ENCODE measurements at regions not wholly inside any gene's neighbourhood (a gene's known extent, or its start where the extent isn't known, plus 50 kb on each side); places are given as distances from the start of the nearest gene placed in this dataset.

DNA sequence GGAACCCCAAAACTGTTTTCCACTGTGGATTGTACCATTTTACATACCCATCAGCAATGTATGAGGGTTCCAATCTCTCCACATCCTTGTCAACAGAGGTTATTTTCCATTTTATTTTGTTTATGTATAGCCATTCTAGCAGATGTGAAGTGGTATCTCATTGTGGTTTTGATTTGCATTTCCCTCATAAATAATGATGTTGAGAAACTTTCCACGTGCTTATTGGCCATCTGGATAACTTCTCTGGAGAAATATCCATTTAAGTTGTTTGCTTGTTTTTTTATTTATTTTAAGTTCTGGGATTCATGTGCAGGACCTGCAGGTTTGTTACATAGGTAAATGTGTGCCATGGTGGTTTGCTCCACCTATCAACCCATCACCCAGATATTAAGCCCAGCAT lies 280.2 kb upstream of the USP25 start:
- TF ChIP-seq PPARA (CRISPR knock-in tag; IDR thresholded peaks at IDR 0.05; ENCODE audit: borderline replicate concordance): no peak
- TF ChIP-seq, protein P1, sequence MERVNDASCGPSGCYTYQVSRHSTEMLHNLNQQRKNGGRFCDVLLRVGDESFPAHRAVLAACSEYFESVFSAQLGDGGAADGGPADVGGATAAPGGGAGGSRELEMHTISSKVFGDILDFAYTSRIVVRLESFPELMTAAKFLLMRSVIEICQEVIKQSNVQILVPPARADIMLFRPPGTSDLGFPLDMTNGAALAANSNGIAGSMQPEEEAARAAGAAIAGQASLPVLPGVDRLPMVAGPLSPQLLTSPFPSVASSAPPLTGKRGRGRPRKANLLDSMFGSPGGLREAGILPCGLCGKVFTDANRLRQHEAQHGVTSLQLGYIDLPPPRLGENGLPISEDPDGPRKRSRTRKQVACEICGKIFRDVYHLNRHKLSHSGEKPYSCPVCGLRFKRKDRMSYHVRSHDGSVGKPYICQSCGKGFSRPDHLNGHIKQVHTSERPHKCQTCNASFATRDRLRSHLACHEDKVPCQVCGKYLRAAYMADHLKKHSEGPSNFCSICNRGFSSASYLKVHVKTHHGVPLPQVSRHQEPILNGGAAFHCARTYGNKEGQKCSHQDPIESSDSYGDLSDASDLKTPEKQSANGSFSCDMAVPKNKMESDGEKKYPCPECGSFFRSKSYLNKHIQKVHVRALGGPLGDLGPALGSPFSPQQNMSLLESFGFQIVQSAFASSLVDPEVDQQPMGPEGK (CRISPR knock-in tag; IDR thresholded peaks at IDR 0.05; ENCODE audit: borderline replicate concordance): no peak
- TF ChIP-seq ARNTL (CRISPR knock-in tag; IDR thresholded peaks at IDR 0.05; ENCODE audit: borderline replicate concordance, low read depth): no peak
- TF ChIP-seq TOX (CRISPR knock-in tag; IDR thresholded peaks at IDR 0.05; ENCODE audit: borderline replicate concordance): no peak
- TF ChIP-seq RARB (CRISPR knock-in tag; IDR thresholded peaks at IDR 0.05): no peak
- TF ChIP-seq ZNF8 (CRISPR knock-in tag; IDR thresholded peaks at IDR 0.05): no peak
- no peak for TF ChIP-seq ZFP30 (CRISPR knock-in tag; IDR thresholded peaks at IDR 0.05)
- no peak for TF ChIP-seq ZNF565 (CRISPR knock-in tag; conservative IDR thresholded peaks at IDR 0.05; ENCODE audit: low read depth)
- TF ChIP-seq SNAI2 (CRISPR knock-in tag; IDR thresholded peaks at IDR 0.05): no peak
- TF ChIP-seq OSR1 (CRISPR knock-in tag; IDR thresholded peaks at IDR 0.05): no peak
- TF ChIP-seq TCF4 (CRISPR knock-in tag; IDR thresholded peaks at IDR 0.05; ENCODE audit: borderline replicate concordance): no peak
- TF ChIP-seq BACH2 (CRISPR knock-in tag; IDR thresholded peaks at IDR 0.05; ENCODE audit: borderline replicate concordance): no peak
- TF ChIP-seq, protein P2, sequence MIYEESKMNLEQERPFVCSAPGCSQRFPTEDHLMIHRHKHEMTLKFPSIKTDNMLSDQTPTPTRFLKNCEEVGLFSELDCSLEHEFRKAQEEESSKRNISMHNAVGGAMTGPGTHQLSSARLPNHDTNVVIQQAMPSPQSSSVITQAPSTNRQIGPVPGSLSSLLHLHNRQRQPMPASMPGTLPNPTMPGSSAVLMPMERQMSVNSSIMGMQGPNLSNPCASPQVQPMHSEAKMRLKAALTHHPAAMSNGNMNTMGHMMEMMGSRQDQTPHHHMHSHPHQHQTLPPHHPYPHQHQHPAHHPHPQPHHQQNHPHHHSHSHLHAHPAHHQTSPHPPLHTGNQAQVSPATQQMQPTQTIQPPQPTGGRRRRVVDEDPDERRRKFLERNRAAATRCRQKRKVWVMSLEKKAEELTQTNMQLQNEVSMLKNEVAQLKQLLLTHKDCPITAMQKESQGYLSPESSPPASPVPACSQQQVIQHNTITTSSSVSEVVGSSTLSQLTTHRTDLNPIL (CRISPR knock-in tag; IDR thresholded peaks at IDR 0.05; ENCODE audit: low read depth): no peak
- TF ChIP-seq, protein P3, sequence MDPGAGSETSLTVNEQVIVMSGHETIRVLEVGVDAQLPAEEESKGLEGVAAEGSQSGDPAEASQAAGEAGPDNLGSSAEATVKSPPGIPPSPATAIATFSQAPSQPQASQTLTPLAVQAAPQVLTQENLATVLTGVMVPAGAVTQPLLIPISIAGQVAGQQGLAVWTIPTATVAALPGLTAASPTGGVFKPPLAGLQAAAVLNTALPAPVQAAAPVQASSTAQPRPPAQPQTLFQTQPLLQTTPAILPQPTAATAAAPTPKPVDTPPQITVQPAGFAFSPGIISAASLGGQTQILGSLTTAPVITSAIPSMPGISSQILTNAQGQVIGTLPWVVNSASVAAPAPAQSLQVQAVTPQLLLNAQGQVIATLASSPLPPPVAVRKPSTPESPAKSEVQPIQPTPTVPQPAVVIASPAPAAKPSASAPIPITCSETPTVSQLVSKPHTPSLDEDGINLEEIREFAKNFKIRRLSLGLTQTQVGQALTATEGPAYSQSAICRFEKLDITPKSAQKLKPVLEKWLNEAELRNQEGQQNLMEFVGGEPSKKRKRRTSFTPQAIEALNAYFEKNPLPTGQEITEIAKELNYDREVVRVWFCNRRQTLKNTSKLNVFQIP (CRISPR knock-in tag; IDR thresholded peaks at IDR 0.05; ENCODE audit: borderline replicate concordance, low read depth): no peak

Measured in SK-N-SH treated with all-trans-retinoic acid at 6 μM for 48 hours (cell line).